Esophagus muscularis mucosa (tissue), 4 donors: ENCODE measurements at regions not wholly inside any gene's neighbourhood (a gene's known extent, or its start where the extent isn't known, plus 50 kb on each side); places are given as distances from the start of the nearest gene placed in this dataset.

ENCODE experiments used
- DNase-seq: peaks from one replicate; pipeline ENCODE4 v3.0.0-alpha.2; 2017; ENCODE audit errors: extremely low spot score
- H3K27ac ChIP-seq, 4 donors: fragments of 200-600 bp; sonication (generic); replicated peaks in 1 of 4; 1 replicate in 3 of 4; 2 replicates in 1 of 4; pipeline ENCODE4 v1.5.1; 2016 to 2019; ENCODE audit warnings: mild to moderate bottlenecking in 1 of 4
- H3K27me3 ChIP-seq, 4 donors: fragments of 200-600 bp; sonication (generic); one replicate each; pipeline versions ENCODE4 v1.5.1 to v1.6.0; 2016 to 2019
- H3K36me3 ChIP-seq, 4 donors: fragments of 200-600 bp; sonication (generic); one replicate each; pipeline ENCODE4 v1.5.1; 2016 to 2019
- H3K4me1 ChIP-seq, 4 donors: fragments of 200-600 bp; sonication (generic); one replicate each; pipeline ENCODE4 v1.5.1; 2016 to 2019
- H3K4me3 ChIP-seq, 4 donors: fragments of 200-600 bp; sonication (generic); 1 replicate in 2 of 4; 2 replicates in 2 of 4; pipeline ENCODE4 v1.5.1; 2016 to 2019; ENCODE audit warnings: mild to moderate bottlenecking in 4 of 4, moderate library complexity in 1 of 4
- H3K9me3 ChIP-seq, 4 donors: fragments of 200-600 bp; sonication (generic); 1 replicate in 3 of 4; 2 replicates in 1 of 4; pipeline ENCODE4 v1.5.1; 2016 to 2019
- CTCF ChIP-seq, 3 experiments: fragments of 200-600 bp in 2 of 3; fragments of 450-650 bp in 1 of 3; sonication (generic) in 2 of 3; IDR thresholded peaks; one replicate each; pipeline ENCODE4 v1.5.1; 2017 to 2019; ENCODE audit warnings: antibody characterized with exemption in 3 of 3, mild to moderate bottlenecking in 2 of 3, moderate library complexity in 1 of 3
- EP300 ChIP-seq: sonication (generic); formaldehyde crosslinking; IDR thresholded peaks from one replicate; pipeline ENCODE4 v1.6.1; 2017; ENCODE audit warnings: antibody characterized with exemption
- POLR2A ChIP-seq: fragments of 450-650 bp; IDR thresholded peaks from one replicate; pipeline ENCODE4 v1.6.1; 2017; ENCODE audit warnings: antibody characterized with exemption, moderate library complexity, mild to moderate bottlenecking, low read depth
- POLR2AphosphoS5 ChIP-seq, 2 donors: sonication (generic); formaldehyde crosslinking; IDR thresholded peaks; one replicate each; pipeline ENCODE4 v1.6.1; 2017; ENCODE audit warnings: antibody characterized with exemption in 2 of 2
- WGBS: methylation state at CpG from one replicate; pipeline ENCODE4 v1.1.5; 2018; 5-methylcytosine and 5-hydroxymethylcytosine counted together
- intact Hi-C: fragments of 100-400 bp; cut with DNase I; formaldehyde crosslinking; loops from one replicate; pipeline ENCODE4 v1.15.1; 2023

DNA sequence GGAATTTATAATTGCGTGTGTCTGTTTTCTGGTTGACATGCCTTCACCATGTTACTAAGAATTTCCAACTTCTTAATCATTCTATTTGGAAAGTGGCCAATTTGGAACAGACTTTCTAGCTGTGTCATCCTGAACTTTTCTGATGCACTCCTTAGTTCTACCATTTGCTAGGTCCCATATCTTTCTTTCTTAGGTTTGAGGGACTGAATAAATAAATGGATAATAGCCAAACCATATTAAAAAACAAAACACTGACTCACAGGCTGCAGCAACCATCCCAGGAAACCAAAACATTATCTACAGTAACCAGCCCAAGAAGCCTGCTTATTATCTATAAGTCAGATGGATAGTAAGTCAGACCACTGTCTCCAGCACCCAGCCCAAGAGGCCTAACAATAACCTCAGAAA lies 57.5 kb upstream of the PLET1 start:
- TF ChIP-seq CTCF (IDR thresholded peaks at IDR 0.05) (no peak), POLR2AphosphoS5 (IDR thresholded peaks at IDR 0.05) (peak in 1 of 2 donors; percentile 72)
- Histone ChIP-seq H3K4me3 (no peak overlapping the region), H3K9me3 (no peaks in the 10 kb centered on the region), H3K27ac (peak overlapping the region; percentile 41 to 57 (median 50)), H3K4me1 (peaks cover 21 to 44% (median 32%) of the 10 kb centered on the region in 4 donors), H3K27me3 (no peaks in the 10 kb centered on the region), H3K36me3 (no peaks in the 10 kb centered on the region)
- no peak for DNase-seq
- 10% methylated on average over 1 of the region's 1 CpG for WGBS
- intact Hi-C loops: no loop called here

- no peaks in the 10 kb centered on the region for H3K36me3 ChIP-seq
- no peak for DNase-seq
- no peak overlapping the region for H3K4me3 ChIP-seq
- no peaks in the 10 kb centered on the region for H3K27me3 ChIP-seq
- TF ChIP-seq POLR2A: no peak
- H3K4me1 ChIP-seq: peaks cover 21 to 44% (median 32%) of the 10 kb centered on the region in 4 donors
- H3K9me3 ChIP-seq: no peaks in the 10 kb centered on the region
- intact Hi-C loops: no loop called here
- H3K27ac ChIP-seq: peak overlapping the region; percentile 41 to 57 (median 50)
- WGBS: 100% methylated on average over 1 of the region's 1 CpG
These were observed 58.0 kb upstream of the PLET1 start for GRCh38 chr11:112318661-112319060.

GRCh38 chr11:112320668-112321067 lies 60.0 kb upstream of the PLET1 start:
- Histone ChIP-seq H3K9me3 (no peaks in the 10 kb centered on the region), H3K27ac (no peak overlapping the region), H3K4me3 (no peak overlapping the region), H3K27me3 (no peaks in the 10 kb centered on the region), H3K4me1 (peaks cover 21 to 44% (median 32%) of the 10 kb centered on the region in 4 donors), H3K36me3 (no peaks in the 10 kb centered on the region)
- intact Hi-C loops: no loop called here
- 18% methylated on average over 5 of the region's 5 CpGs for whole genome bisulfite sequencing
- DNase-seq: no peak
- TF ChIP-seq POLR2AphosphoS5 (IDR thresholded peaks at IDR 0.05): peak in 1 of 2 donors; percentile 36
- TF ChIP-seq CTCF (IDR thresholded peaks at IDR 0.05): no peak

- DNase-seq: no peak
- H3K4me3 ChIP-seq: no peak overlapping the region
- intact Hi-C loops: no loop called here
- H3K4me1 ChIP-seq: peaks cover 21 to 44% (median 32%) of the 10 kb centered on the region in 4 donors
- H3K36me3 ChIP-seq: no peaks in the 10 kb centered on the region
- TF ChIP-seq POLR2A: no peak
- no peak for TF ChIP-seq POLR2AphosphoS5 (IDR thresholded peaks at IDR 0.05)
- no peak for TF ChIP-seq EP300
- TF ChIP-seq CTCF (IDR thresholded peaks at IDR 0.05): no peak
- H3K9me3 ChIP-seq: no peaks in the 10 kb centered on the region
- H3K27me3 ChIP-seq: no peaks in the 10 kb centered on the region
- 73% methylated on average over 8 of the region's 8 CpGs for WGBS
- H3K27ac ChIP-seq: no peak overlapping the region
These were observed 61.0 kb upstream of the PLET1 start for GRCh38 chr11:112321501-112322172.

- WGBS: 92% methylated on average over 8 of the region's 8 CpGs
- H3K4me1 ChIP-seq: peaks cover 21 to 39% (median 32%) of the 10 kb centered on the region in 4 donors
- intact Hi-C loops: no loop called here
- no peaks in the 10 kb centered on the region for H3K9me3 ChIP-seq
- H3K27me3 ChIP-seq: no peaks in the 10 kb centered on the region
- no peaks in the 10 kb centered on the region for H3K36me3 ChIP-seq
- H3K27ac ChIP-seq: no peak overlapping the region
- no peak for DNase-seq
- TF ChIP-seq CTCF (IDR thresholded peaks at IDR 0.05) (no peak), POLR2AphosphoS5 (IDR thresholded peaks at IDR 0.05) (no peak), EP300 (no peak), POLR2A (no peak)
- no peak overlapping the region for H3K4me3 ChIP-seq
These were observed 61.6 kb upstream of the PLET1 start for GRCh38 chr11:112322173-112322790.
